Right lobe of liver (tissue), 4 donors: ENCODE measurements at regions not wholly inside any gene's neighbourhood (a gene's known extent, or its start where the extent isn't known, plus 50 kb on each side); places are given as distances from the start of the nearest gene placed in this dataset.

Source experiments
- POLR2A ChIP-seq: fragments of 450-650 bp; IDR thresholded peaks from one replicate; pipeline ENCODE4 v1.6.1; 2017; ENCODE audit warnings: antibody characterized with exemption, mild to moderate bottlenecking
- TF ChIP-seq, protein P1 (sequence below), 4 donors: fragments of 200-600 bp in 3 of 4; fragments of 450-650 bp in 1 of 4; IDR thresholded peaks; one replicate each; pipeline versions ENCODE4 v1.5.1 to v1.8.0; 2016 to 2022; ENCODE audit warnings: antibody characterized with exemption in 4 of 4, mild to moderate bottlenecking in 2 of 4
- donor health status: DM: no; HTN: no; CAD: no.
- donor health status: DM: no; HTN: no; CAD: no.
- donor health status: DM: no; HTN: yes; CAD: no.

GRCh38 chr6:115000736-115001135 lies 657.9 kb upstream of the HS3ST5 start:
- TF ChIP-seq, protein P1, sequence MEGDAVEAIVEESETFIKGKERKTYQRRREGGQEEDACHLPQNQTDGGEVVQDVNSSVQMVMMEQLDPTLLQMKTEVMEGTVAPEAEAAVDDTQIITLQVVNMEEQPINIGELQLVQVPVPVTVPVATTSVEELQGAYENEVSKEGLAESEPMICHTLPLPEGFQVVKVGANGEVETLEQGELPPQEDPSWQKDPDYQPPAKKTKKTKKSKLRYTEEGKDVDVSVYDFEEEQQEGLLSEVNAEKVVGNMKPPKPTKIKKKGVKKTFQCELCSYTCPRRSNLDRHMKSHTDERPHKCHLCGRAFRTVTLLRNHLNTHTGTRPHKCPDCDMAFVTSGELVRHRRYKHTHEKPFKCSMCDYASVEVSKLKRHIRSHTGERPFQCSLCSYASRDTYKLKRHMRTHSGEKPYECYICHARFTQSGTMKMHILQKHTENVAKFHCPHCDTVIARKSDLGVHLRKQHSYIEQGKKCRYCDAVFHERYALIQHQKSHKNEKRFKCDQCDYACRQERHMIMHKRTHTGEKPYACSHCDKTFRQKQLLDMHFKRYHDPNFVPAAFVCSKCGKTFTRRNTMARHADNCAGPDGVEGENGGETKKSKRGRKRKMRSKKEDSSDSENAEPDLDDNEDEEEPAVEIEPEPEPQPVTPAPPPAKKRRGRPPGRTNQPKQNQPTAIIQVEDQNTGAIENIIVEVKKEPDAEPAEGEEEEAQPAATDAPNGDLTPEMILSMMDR (IDR thresholded peaks at IDR 0.05), result no peak
- no peak for TF ChIP-seq POLR2A
